Left ventricle myocardium inferior (tissue), 1 donor: ENCODE measurements at regions not wholly inside any gene's neighbourhood (a gene's known extent, or its start where the extent isn't known, plus 50 kb on each side); places are given as distances from the start of the nearest gene placed in this dataset.
"Not testable (repeated sequence)": the region's sequence is repeated elsewhere in the genome, so short reads cannot be mapped to it uniquely, and the experiment has no call there.

Source experiments
- DNase-seq: peaks from one replicate; pipeline ENCODE4 v3.0.0-alpha.2; 2020
- H3K27ac ChIP-seq: fragments of 200-600 bp; replicated peaks from 2 replicates; pipeline ENCODE4 v1.8.0; 2021
- H3K27me3 ChIP-seq: fragments of 200-600 bp; 2 replicates; pipeline ENCODE4 v1.8.0; 2021; ENCODE audit warnings: low read depth
- H3K36me3 ChIP-seq: fragments of 200-600 bp; 2 replicates; pipeline ENCODE4 v1.8.0; 2021
- H3K4me1 ChIP-seq: fragments of 200-600 bp; 2 replicates; pipeline ENCODE4 v1.8.0; 2021
- H3K4me3 ChIP-seq: fragments of 200-600 bp; 2 replicates; pipeline ENCODE4 v1.8.0; 2021; ENCODE audit warnings: mild to moderate bottlenecking, moderate library complexity
- H3K9me3 ChIP-seq: fragments of 200-600 bp; replicated peaks from 2 replicates; pipeline ENCODE4 v1.8.0; 2021
- CTCF ChIP-seq: fragments of 200-600 bp; IDR thresholded peaks from 2 replicates; pipeline ENCODE4 v1.8.0; 2021; ENCODE audit warnings: antibody characterized with exemption, mild to moderate bottlenecking, borderline replicate concordance
- intact Hi-C: fragments of 100-400 bp; cut with micrococcal nuclease; formaldehyde crosslinking; loops from one replicate; pipeline ENCODE4 v1.11.0; 2022
- donor health status: DM: no; HTN: yes; CAD: no; lungs with severe emphysema.

- intact Hi-C loops: no loop called here
- Histone ChIP-seq H3K36me3 (no peaks in the 10 kb centered on the region), H3K9me3 (peaks cover 10% of the 10 kb centered on the region), H3K4me3 (no peak overlapping the region), H3K27ac (no peak overlapping the region), H3K4me1 (no peaks in the 10 kb centered on the region), H3K27me3 (no peaks in the 10 kb centered on the region)
- no peak for DNase-seq
- TF ChIP-seq CTCF: no peak
Observed at GRCh38 chr17:13154930-13155329, 137.1 kb upstream of the ELAC2 start.

GRCh38 chr17:13154398-13154797, 136.6 kb upstream of the ELAC2 start:
- Histone ChIP-seq H3K4me3 (no peak overlapping the region), H3K27me3 (no peaks in the 10 kb centered on the region), H3K36me3 (no peaks in the 10 kb centered on the region), H3K4me1 (no peaks in the 10 kb centered on the region), H3K27ac (no peak overlapping the region), H3K9me3 (peaks cover 10% of the 10 kb centered on the region)
- DNase-seq: no peak
- no peak for TF ChIP-seq CTCF
- intact Hi-C loops: no loop called here

- no peak for DNase-seq
- H3K9me3 ChIP-seq: peaks cover 10% of the 10 kb centered on the region
- TF ChIP-seq CTCF: no peak
- H3K4me3 ChIP-seq: no peak overlapping the region
- intact Hi-C loops: no loop called here
- H3K4me1 ChIP-seq: no peaks in the 10 kb centered on the region
- H3K27me3 ChIP-seq: no peaks in the 10 kb centered on the region
- H3K27ac ChIP-seq: no peak overlapping the region
- H3K36me3 ChIP-seq: no peaks in the 10 kb centered on the region
Observed at GRCh38 chr17:13153036-13153435, 135.2 kb upstream of the ELAC2 start.

GRCh38 chr17:13152501-13152900, 134.7 kb upstream of the ELAC2 start:
- intact Hi-C loops: no loop called here
- H3K9me3 ChIP-seq: peaks cover 10% of the 10 kb centered on the region
- no peaks in the 10 kb centered on the region for H3K27me3 ChIP-seq
- H3K4me1 ChIP-seq: no peaks in the 10 kb centered on the region
- no peak for DNase-seq
- no peak overlapping the region for H3K27ac ChIP-seq
- no peak for TF ChIP-seq CTCF
- no peaks in the 10 kb centered on the region for H3K36me3 ChIP-seq
- H3K4me3 ChIP-seq: no peak overlapping the region

GRCh38 chr17:13150738-13151137, 132.9 kb upstream of the ELAC2 start:
- H3K4me3 ChIP-seq, intact Hi-C loops, H3K27ac ChIP-seq, H3K27me3 ChIP-seq, DNase-seq, H3K4me1 ChIP-seq, H3K36me3 ChIP-seq: not testable (repeated sequence)
- H3K9me3 ChIP-seq: peaks cover 10% of the 10 kb centered on the region

GRCh38 chr17:13143001-13143400, 125.2 kb upstream of the ELAC2 start:
- Histone ChIP-seq H3K27me3 (no peaks in the 10 kb centered on the region), H3K27ac (no peak overlapping the region), H3K4me3 (no peak overlapping the region), H3K36me3 (no peaks in the 10 kb centered on the region), H3K4me1 (no peaks in the 10 kb centered on the region), H3K9me3 (no peaks in the 10 kb centered on the region)
- intact Hi-C loops: no loop called here
- TF ChIP-seq CTCF: no peak
- no peak for DNase-seq
